ENCODE measurements at regions not wholly inside any gene's neighbourhood (a gene's known extent, or its start where the extent isn't known, plus 50 kb on each side); places are given as distances from the start of the nearest gene placed in this dataset.

GRCh38 chr11:71365626-71366025 lies 82.6 kb downstream of the DHCR7 start:
- TF ChIP-seq CTCF (IDR thresholded peaks at IDR 0.05; ENCODE audit: insufficient read depth, low read depth, low read length): no peak
- H3K4me3 ChIP-seq (ENCODE audit: low read depth, low read length): no peak overlapping the region
- DNase-seq (ENCODE audit: low read depth): no peak

- TF ChIP-seq CTCF (IDR thresholded peaks at IDR 0.05; ENCODE audit: insufficient read depth, low read depth, low read length): no peak
- DNase-seq (ENCODE audit: low read depth): no peak
- no peak overlapping the region for H3K4me3 ChIP-seq (ENCODE audit: low read depth, low read length)
Observed at GRCh38 chr11:71364806-71365205, 83.4 kb downstream of the DHCR7 start.

- no peak overlapping the region for H3K4me3 ChIP-seq (ENCODE audit: low read depth, low read length)
- no peak for TF ChIP-seq CTCF (IDR thresholded peaks at IDR 0.05; ENCODE audit: insufficient read depth, low read depth, low read length)
- no peak for DNase-seq (ENCODE audit: low read depth)
Observed at GRCh38 chr11:71364176-71364671, 84.0 kb downstream of the DHCR7 start.

- H3K4me3 ChIP-seq (ENCODE audit: low read depth, low read length): no peak overlapping the region
- no peak for TF ChIP-seq CTCF (IDR thresholded peaks at IDR 0.05; ENCODE audit: insufficient read depth, low read depth, low read length)
- no peak for DNase-seq (ENCODE audit: low read depth)
Observed at GRCh38 chr11:71363721-71364120, 84.5 kb downstream of the DHCR7 start.

- DNase-seq (ENCODE audit: low read depth): no peak
- H3K4me3 ChIP-seq (ENCODE audit: low read depth, low read length): no peak overlapping the region
- no peak for TF ChIP-seq CTCF (IDR thresholded peaks at IDR 0.05; ENCODE audit: insufficient read depth, low read depth, low read length)
Observed at GRCh38 chr11:71358963-71359567, 89.1 kb downstream of the DHCR7 start.

- no peak for DNase-seq (ENCODE audit: low read depth)
- TF ChIP-seq CTCF (IDR thresholded peaks at IDR 0.05; ENCODE audit: insufficient read depth, low read depth, low read length): no peak
- H3K4me3 ChIP-seq (ENCODE audit: low read depth, low read length): no peak overlapping the region
Observed at GRCh38 chr11:71358122-71358728, 90.0 kb downstream of the DHCR7 start.

All from fibroblast of villous mesenchyme (primary cell).